GM18868 (cell line): ENCODE measurements at regions not wholly inside any gene's neighbourhood (a gene's known extent, or its start where the extent isn't known, plus 50 kb on each side); places are given as distances from the start of the nearest gene placed in this dataset.
"Not testable (repeated sequence)": the region's sequence is repeated elsewhere in the genome, so short reads cannot be mapped to it uniquely, and the experiment has no call there.

ENCODE experiments used
- ATAC-seq: cut with Tn5 transposase; IDR thresholded peaks from one replicate; pipeline ENCODE4 v1.9.1; 2021; ENCODE audit warnings: mild to moderate bottlenecking, moderate library complexity; ENCODE audit not compliant: unreplicated experiment

DNA sequence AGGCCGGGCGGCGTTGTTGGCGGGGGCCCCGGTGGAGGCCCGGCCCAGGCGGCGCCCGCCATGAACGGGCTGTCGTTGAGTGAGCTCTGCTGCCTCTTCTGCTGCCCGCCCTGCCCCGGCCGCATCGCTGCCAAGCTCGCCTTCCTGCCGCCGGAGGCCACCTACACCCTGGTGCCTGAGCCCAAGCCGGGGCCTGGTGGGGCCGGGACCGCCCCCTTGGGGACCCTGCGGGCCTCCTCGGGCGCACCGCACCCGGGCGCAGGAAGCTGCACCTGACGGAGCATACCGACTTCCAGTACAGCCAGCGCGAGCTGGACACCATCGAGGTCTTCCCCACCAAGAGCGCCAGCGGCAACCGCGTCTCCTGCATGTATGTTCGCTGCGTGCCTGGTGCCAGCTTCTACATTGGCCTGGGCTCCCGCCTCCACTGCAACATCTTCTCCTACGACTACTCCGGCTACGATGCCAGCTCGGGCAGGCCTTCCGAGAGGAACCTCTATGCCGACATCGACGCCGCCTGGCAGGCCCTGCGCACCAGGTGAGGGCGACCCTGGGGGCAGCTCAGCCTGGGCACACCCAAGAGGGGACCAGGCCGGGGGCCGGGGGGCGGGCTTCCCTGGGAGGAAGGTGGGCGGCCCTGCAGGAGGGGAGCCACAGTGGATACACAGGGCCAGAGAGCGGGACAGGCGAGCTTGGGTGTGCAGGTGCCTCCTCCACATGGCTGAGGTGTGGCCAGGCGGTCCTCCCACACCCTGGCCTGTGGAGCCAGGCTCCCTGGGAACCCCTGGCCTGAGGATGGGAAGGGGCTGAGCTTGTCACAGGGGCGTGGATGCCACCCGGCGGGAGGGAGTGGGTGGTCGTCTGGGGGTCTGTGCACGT lies 201.6 kb downstream of the USP22 start:
- ATAC-seq, result not testable (repeated sequence)

DNA sequence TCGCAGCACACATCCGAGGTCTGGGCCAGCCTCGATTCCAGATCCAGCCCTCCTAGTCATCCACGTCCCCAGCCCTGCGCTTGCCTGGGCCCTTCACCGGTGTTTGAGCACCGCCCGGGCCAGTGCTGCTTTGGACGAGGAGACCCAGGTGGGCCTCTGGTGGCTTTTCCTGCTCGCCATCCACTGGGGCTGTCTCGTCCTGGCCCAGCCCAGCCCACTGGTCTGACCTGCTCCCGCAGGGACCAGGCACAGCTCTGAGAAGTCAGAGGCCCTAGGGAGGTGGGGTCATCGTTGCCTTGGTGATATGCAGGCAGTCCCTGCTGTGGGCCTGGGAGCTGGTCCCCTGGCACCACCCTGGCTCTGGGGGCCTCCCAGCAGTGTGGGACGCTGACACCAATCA lies 200.8 kb downstream of the USP22 start:
- ATAC-seq, result not testable (repeated sequence)

GRCh38 chr17:20843261-20843660 lies 199.6 kb downstream of the USP22 start:
- not testable (repeated sequence) for ATAC-seq

- not testable (repeated sequence) for ATAC-seq
These were observed 198.8 kb downstream of the USP22 start for GRCh38 chr17:20843799-20844553.

- ATAC-seq, result not testable (repeated sequence)
These were observed 193.9 kb downstream of the USP22 start for GRCh38 chr17:20848869-20849443.

- ATAC-seq, result not testable (repeated sequence)
These were observed 191.1 kb downstream of the USP22 start for GRCh38 chr17:20851591-20852238.

GRCh38 chr17:20852239-20852989 lies 190.4 kb downstream of the USP22 start:
- no peak for ATAC-seq

GRCh38 chr17:20852990-20853370 lies 189.8 kb downstream of the USP22 start:
- ATAC-seq, result no peak

DNA sequence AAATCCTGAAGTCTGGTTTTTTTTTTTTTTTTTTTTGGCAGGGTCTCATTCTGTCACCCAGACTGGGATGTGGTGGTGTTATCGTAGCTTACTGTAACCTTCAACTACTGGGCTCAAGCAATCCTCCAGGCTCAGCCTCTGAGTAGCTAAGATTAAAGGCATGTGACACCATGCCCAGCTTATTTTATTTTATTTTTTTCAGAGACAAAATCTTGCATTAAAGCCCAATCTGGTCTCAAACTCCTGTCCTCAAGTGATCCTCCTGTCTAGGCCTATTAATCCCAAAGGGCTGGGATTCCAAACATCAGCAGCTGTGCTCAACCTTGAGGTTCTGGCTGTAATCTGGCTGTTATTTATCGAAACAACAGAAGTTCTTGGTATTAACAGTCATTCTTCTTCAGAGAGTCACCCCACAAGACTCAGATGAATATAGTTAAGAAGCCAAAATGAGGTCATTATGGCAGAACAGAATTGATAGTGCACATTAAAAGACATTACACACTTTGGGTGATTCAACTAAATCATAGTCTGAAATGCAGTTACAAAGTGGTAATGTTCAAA lies 186.8 kb downstream of the USP22 start:
- not testable (repeated sequence) for ATAC-seq

- not testable (repeated sequence) for ATAC-seq
These were observed 176.2 kb downstream of the USP22 start for GRCh38 chr17:20866444-20867209.

DNA sequence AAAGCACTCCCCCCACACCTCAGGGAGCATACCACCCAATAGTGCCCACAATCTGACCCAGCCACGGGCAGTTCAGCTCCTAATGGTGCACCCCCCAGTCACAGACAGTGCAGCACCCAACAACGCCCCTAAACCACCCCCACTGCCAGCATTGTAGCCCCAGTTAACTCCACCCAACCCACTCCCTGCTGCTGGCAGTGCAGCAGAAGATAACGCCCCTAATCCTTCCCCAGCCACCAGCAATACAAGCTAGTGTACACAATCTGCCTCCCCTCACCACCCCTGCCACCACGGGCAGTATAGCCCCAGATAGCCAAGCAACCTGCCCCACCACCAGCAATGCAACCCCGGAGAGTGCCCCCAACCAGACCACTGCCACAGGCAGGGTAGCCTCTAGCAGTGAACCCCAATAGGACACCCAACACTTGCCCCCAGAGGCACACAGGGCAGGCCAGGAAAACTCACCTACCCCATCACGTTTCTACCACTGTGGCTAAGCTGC lies 175.3 kb downstream of the USP22 start:
- ATAC-seq, result not testable (repeated sequence)

GRCh38 chr17:20867938-20868661 lies 174.7 kb downstream of the USP22 start:
- not testable (repeated sequence) for ATAC-seq

DNA sequence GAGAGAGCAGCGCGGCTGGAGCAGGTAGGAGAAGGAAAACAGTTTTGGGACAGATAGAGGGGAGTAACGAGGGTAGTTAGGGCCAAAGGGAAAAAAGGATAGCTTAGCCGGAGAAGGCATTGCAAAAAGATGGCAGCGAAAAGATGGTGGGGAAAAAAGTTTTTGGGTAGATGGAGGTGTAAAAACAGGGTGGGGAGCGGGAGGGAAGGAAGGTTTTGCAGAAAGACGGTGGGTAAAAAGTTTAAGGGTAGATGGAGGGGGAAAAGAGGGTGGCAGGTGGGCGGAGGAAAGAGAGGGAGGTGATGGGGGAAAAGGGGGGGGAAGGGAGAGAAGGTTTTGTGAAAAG lies 174.2 kb downstream of the USP22 start:
- not testable (repeated sequence) for ATAC-seq

DNA sequence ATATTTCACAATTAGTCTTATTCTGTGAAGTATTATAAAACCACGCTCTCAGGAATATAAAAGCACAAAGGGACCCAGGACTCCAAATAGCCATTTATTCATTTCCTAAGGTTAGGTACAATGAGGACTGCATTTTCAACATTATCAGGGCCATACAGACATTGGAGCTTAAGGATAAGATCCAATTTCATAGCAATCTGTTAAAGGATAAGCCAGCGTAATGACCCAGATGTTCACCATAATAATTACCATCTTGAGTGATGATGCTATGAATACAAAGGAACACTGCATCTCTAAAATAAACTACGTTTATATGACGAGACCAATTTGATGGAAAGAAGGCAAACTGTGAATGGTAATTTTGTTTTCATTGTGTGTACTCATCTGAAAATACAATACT lies 169.6 kb downstream of the USP22 start:
- ATAC-seq, result not testable (repeated sequence)

DNA sequence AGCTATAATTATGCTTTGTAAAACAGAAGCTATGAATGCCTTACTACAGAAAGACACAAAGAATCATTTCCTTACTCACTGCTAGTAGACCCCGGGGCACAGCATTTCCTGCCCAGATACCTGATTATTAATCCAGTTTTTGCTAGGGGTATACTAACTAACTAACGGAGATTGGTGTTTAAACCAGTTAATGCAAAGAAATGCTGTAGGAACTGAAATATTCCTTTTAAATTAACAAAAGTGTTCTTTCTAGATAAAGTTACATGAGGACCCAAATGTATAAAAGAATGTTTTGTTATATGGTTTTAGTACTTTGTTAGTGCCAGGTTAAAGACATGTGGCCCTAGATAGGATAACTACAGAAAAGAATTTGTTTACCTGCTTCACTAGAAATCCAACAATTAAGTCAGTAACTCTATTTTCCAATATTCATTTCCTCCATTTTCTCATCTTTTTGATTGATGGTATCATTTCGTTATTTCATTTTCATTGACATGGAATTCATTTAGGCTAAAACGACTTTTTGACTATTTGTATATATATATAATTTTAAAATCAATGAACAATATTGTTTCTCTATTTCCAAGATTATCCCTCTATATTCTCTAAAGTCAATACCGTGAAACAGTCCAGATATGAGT lies 169.0 kb downstream of the USP22 start:
- not testable (repeated sequence) for ATAC-seq

DNA sequence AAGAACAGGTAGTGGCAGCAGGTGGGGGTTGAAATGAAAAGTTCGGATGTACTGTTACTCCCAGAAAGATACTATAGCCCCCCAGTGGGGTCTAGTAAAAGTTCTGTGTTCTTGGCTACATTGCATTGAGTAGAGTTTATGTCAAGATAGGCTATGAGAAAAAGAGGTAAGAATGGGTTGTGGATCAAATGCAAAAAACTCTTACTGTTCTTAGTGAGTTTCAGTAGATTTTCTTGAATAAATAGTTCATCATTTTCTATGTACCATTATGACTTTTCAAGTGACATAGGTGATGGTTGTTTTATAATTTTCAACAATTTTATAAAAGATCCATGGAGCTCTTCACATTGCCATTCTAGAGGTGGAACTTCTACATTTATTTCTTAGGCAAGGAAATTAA lies 165.4 kb downstream of the USP22 start:
- not testable (repeated sequence) for ATAC-seq

DNA sequence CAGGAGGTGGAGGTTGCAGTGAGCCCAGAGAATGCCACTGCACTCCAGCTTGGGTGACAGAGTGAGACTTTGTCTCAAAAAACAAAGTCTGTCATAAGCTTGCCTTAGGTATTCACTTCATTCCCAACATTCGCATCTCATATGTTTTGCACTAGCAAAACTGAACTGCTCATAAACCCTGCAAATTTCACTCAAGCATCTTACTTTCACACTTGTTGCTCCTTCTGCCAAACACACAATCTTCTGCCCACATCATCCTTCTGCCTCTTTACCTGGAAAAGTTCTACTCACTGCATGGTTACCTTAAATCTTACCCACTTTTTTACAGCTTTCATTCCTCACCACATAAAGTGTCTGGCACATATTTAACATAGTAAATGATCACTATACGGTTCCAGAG lies 152.5 kb downstream of the USP22 start:
- no peak for ATAC-seq

GRCh38 chr17:20895426-20895825 lies 147.4 kb downstream of the USP22 start:
- ATAC-seq, result not testable (repeated sequence)
